Large intestine (tissue), 3 donors: ENCODE measurements at regions not wholly inside any gene's neighbourhood (a gene's known extent, or its start where the extent isn't known, plus 50 kb on each side); places are given as distances from the start of the nearest gene placed in this dataset.

ENCODE experiments used
- DNase-seq, 2 donors: peaks; one replicate each; pipeline versions ENCODE4 v3.0.0 to v3.0.0-alpha.2; 2013
- H3K27ac ChIP-seq: one replicate; pipeline ENCODE4 v1.5.1; 2013; ENCODE audit warnings: low read length
- H3K27me3 ChIP-seq: 2 replicates; pipeline ENCODE4 v1.6.1; 2013; ENCODE audit warnings: low read length; ENCODE audit not compliant: control insufficient read depth, insufficient read depth
- H3K36me3 ChIP-seq: 2 replicates; pipeline ENCODE4 v1.6.1; 2013; ENCODE audit warnings: low read length; ENCODE audit not compliant: control insufficient read depth, insufficient read depth
- H3K4me1 ChIP-seq: one replicate; pipeline ENCODE4 v1.6.1; 2013; ENCODE audit warnings: low read length; ENCODE audit not compliant: control insufficient read depth, insufficient read depth
- H3K4me3 ChIP-seq: one replicate; pipeline ENCODE4 v1.5.1; 2013; ENCODE audit warnings: low read length
- H3K9me3 ChIP-seq: one replicate; pipeline ENCODE4 v1.6.1; 2013; ENCODE audit warnings: mild to moderate bottlenecking, low read depth, low read length, moderate library complexity; ENCODE audit not compliant: control insufficient read depth
- WGBS: methylation state at CpG from one replicate; pipeline ENCODE4 v1.1.5; 2013; ENCODE audit warnings: low lambda C conversion rate; ENCODE audit not compliant: insufficient coverage; 5-methylcytosine and 5-hydroxymethylcytosine counted together

DNA sequence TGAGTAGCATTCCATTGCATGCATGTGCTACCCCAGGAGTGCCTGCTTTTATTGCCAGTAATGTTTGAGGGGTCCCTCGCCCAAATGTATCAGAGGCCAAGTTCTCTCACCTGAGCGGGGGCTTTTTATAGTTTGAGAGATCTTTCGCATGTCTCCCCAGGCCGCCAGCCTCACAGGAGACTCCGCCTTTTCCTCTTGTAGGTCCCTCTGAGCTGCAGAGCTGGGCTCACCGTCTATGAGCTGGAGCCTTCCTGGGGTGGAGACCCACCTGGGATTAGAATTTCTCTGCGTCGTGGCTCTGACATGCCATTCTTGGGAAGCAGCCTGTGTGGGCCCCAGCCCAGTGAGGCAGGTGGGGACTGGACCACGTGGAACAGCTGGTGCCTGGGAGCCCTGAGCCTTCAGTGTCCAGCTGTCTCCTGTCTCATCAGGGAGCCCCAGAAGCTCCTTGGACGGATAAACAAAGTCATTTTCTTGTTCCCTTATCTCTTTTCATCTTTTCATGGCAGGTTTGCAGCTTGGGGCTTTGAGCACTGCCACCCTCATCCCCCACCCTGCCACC lies 261.7 kb upstream of the CRY1 start:
- H3K27ac ChIP-seq = no peak overlapping the region
- H3K9me3 ChIP-seq = no peaks in the 10 kb centered on the region
- DNase-seq = no peak
- H3K27me3 ChIP-seq = no peaks in the 10 kb centered on the region
- H3K4me3 ChIP-seq = no peak overlapping the region
- no peaks in the 10 kb centered on the region for H3K36me3 ChIP-seq
- peaks cover 12% of the 10 kb centered on the region for H3K4me1 ChIP-seq
- no CpG with 5 or more reads among the region's 10 CpGs for WGBS

DNA sequence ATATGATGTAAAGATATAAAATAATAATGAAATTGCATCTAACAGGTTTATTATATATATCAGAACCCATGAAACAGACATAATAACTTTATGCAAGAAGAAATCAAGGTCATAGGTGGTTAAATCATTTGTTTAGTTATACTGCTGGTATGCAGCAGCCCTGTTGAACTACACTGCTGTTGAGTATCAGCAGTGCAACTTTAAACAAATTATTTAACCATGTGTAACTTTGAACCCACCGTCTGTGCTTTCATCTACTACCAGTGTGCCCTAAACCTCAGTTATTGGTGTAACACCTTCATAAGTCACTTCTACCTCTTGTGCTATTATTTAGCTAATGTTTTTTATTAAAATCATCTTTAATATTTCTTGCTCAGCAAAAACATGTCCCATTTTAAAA lies 262.3 kb upstream of the CRY1 start:
- Histone ChIP-seq H3K27me3 (no peaks in the 10 kb centered on the region), H3K4me3 (no peak overlapping the region), H3K36me3 (no peaks in the 10 kb centered on the region), H3K9me3 (no peaks in the 10 kb centered on the region), H3K27ac (no peak overlapping the region), H3K4me1 (peaks cover 12% of the 10 kb centered on the region)
- no peak for DNase-seq
- 20% methylated on average over 1 of the region's 1 CpG for WGBS

DNA sequence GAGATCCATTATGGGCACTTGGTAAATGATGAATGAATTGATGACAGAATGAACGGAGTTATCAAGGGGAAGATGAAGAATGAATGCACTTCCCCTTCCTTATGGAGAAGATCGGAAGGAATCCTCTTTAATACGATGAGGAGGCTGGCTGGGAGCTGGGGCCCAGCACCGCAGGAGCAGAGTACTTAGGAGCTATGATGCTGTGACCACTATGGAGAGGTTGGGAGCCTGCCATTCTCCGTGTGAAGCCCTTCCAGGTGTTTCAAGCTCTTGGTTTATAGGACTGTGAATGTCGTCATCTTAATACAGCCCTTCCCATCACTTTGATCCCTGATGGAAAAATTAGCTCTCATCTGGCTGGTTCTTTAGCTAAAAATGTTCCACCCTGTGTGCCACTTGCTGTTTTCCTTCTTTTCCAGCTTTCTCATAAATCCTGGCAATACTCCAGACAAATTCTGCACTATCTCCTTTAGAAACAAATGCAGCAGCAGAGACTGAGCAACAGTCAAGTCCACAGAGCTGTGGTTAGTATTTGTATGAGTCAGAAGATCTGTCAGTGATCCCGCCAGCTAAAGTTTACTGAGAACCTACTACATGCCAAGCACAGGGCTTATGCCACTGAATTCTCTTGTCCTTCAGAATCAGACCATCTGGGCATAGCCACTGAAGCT lies 263.1 kb upstream of the CRY1 start:
- WGBS = no CpG with 5 or more reads among the region's 7 CpGs
- Histone ChIP-seq H3K4me3 (no peak overlapping the region), H3K4me1 (peaks cover 12% of the 10 kb centered on the region), H3K36me3 (no peaks in the 10 kb centered on the region), H3K27ac (no peak overlapping the region), H3K9me3 (no peaks in the 10 kb centered on the region), H3K27me3 (no peaks in the 10 kb centered on the region)
- DNase-seq = no peak

DNA sequence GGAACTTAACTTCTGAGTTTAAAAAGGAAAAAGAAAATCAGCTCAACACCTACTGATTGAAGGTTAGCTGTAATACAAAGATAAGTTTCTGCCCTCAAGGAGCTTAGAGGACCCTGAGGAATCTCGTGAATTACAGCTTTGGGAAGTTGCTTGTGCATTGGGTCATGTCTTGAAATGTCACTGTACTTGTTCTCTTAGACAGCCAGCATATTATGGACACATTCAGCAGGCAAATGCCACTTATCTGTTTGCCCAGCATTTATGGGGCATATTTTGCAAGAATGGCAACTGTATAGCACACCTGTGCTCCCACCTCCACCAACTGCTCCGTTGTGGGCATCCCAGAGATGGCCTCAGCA lies 263.6 kb upstream of the CRY1 start:
- H3K4me1 ChIP-seq = peaks cover 11% of the 10 kb centered on the region
- no peak for DNase-seq
- H3K36me3 ChIP-seq = no peaks in the 10 kb centered on the region
- H3K4me3 ChIP-seq = no peak overlapping the region
- no CpG with 5 or more reads among the region's 2 CpGs for WGBS
- no peaks in the 10 kb centered on the region for H3K9me3 ChIP-seq
- no peaks in the 10 kb centered on the region for H3K27me3 ChIP-seq
- H3K27ac ChIP-seq = no peak overlapping the region

DNA sequence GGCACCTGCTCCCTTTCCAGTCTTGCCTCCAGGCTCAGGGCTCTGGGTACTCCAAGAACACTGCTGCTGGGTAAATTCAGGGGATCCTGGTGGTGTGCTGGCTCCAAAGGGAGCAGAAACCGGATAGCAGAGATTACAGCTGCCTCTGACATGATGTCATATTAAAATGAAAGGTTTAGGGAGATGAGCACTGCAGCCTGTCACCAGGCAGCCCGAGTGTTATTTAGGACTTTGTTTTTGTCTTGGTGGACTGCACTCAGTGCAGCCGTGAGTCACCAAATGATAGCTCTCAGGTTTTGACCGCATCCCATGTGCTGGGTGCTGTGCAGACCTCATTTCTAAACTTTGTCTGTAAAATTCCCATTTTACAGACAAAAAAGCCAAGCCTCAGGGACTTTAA lies 266.0 kb upstream of the CRY1 start:
- Histone ChIP-seq H3K4me1 (no peaks in the 10 kb centered on the region), H3K27me3 (no peaks in the 10 kb centered on the region), H3K9me3 (no peaks in the 10 kb centered on the region), H3K36me3 (no peaks in the 10 kb centered on the region), H3K4me3 (no peak overlapping the region), H3K27ac (no peak overlapping the region)
- WGBS = 67% methylated on average over 1 of the region's 4 CpGs
- DNase-seq = no peak

DNA sequence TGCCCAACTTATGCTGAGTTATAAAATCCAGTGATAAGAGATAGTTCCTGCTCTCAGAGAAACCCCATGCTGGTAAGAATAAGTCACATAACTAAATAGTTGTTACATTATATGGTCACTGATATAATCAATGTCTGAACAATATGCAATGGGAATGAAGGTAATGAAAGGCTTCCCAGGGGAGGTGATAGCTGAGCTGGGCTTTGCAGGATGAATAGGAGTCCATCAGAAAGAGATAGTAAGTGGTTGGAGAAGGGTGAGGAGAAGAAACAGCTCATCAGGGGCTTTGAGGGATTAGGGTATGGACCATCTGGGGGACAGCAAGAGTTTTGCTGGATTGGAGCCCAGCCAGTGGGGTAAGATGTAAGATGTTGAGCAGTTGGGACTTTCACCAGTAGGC lies 266.7 kb upstream of the CRY1 start:
- DNase-seq = no peak
- Histone ChIP-seq H3K36me3 (no peaks in the 10 kb centered on the region), H3K27me3 (no peaks in the 10 kb centered on the region), H3K27ac (no peak overlapping the region), H3K4me1 (no peaks in the 10 kb centered on the region), H3K4me3 (no peak overlapping the region), H3K9me3 (no peaks in the 10 kb centered on the region)

DNA sequence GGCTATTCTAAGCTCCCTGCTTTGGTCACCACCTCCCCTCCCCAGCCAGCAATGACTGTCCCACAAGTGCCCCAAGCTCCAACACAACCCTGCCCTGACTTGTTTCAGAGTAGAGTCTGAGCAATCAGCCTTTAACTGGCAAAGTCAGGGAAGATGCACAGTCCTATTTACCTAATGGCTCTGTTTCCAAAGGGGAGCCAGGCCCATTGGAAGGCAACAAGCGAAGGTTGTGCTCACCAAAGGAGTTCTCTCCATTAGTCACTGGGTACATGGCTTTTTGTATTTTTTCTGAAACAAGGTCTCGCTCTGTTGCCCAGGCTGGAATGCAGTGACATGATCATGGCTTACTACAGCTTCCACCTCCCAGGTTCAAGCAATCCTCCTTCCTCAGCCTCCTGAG lies 267.1 kb upstream of the CRY1 start:
- H3K27ac ChIP-seq = no peak overlapping the region
- H3K4me3 ChIP-seq = no peak overlapping the region
- H3K27me3 ChIP-seq = no peaks in the 10 kb centered on the region
- H3K4me1 ChIP-seq = no peaks in the 10 kb centered on the region
- no peaks in the 10 kb centered on the region for H3K36me3 ChIP-seq
- WGBS = 100% methylated on average over 1 of the region's 2 CpGs
- H3K9me3 ChIP-seq = no peaks in the 10 kb centered on the region
- DNase-seq = no peak

DNA sequence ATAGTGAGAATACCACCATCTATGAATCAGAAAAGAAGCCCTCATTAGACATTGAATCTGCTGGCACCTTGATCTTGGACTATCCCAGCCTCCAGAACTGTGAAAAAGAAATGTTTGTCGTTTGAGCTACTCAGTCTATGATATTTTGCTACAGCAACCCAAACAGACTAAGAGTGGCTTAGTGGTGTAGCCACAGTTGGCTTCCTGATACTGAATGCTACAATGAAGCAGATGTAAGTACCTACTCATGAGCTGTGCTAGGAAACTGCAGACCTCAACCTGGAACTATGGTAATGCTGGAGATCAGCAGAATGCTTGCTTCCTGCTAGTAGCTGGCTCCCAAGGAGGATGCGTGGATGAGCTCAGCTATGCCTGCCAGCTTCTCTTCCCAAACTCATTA lies 268.6 kb upstream of the CRY1 start:
- no peaks in the 10 kb centered on the region for H3K27me3 ChIP-seq
- no peaks in the 10 kb centered on the region for H3K9me3 ChIP-seq
- H3K27ac ChIP-seq = no peak overlapping the region
- no peaks in the 10 kb centered on the region for H3K4me1 ChIP-seq
- WGBS = no CpG with 5 or more reads among the region's 2 CpGs
- no peak for DNase-seq
- H3K36me3 ChIP-seq = no peaks in the 10 kb centered on the region
- H3K4me3 ChIP-seq = no peak overlapping the region

DNA sequence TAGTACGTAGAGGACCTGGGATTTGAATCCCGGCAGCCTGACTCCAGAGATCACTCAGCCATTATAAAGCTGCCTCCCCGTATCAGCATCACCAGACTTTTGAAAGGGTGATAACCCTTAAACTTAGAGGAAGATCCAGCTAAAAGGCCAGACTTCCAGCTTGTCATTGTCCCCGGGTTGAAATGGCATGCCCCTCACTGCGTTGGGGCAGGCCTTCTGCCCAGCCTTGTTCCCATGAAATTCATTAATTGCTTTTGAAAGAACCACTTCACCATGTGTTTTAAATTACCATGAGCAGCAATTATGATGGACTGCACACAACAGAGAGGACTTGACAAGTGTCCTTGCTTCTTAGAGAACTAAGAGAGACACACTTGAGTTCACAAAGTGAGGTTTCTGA lies 269.6 kb upstream of the CRY1 start:
- Histone ChIP-seq H3K27ac (no peak overlapping the region), H3K9me3 (no peaks in the 10 kb centered on the region), H3K36me3 (no peaks in the 10 kb centered on the region), H3K4me3 (no peak overlapping the region), H3K27me3 (no peaks in the 10 kb centered on the region), H3K4me1 (no peaks in the 10 kb centered on the region)
- whole genome bisulfite sequencing = no CpG with 5 or more reads among the region's 5 CpGs
- no peak for DNase-seq

DNA sequence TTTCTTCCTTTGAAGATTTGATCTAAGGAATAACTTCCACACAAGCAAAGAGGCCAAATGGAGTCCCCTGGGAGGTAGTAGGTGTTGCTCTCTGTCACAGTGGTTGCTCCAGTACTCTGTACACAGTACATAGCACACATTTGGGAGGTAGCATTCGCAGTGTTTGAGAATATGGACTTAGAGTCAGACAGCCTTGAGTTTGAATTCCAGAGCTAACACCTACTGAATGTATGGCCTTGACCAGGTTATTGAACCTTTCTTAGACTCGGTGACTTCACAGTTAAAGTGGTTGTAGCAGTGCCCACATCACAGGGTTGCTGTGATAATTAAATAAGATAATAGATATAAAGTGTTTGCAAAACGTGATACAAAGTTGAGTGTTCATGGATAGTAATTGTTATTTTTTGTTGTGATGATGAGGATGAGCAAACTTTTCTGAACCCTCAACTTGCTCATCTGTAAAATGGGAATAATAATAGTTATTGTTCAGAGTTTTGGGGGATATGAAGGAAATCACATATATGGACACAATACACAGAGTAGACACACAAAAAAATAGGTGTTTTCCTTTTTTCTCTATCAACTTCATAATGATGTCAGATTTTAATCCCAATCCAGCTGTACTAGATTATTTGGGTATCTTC lies 271.6 kb upstream of the CRY1 start:
- Histone ChIP-seq H3K27ac (no peak overlapping the region), H3K9me3 (no peaks in the 10 kb centered on the region), H3K36me3 (no peaks in the 10 kb centered on the region), H3K4me3 (no peak overlapping the region), H3K27me3 (no peaks in the 10 kb centered on the region), H3K4me1 (no peaks in the 10 kb centered on the region)
- DNase-seq = no peak
- 40% methylated on average over 1 of the region's 3 CpGs for WGBS

DNA sequence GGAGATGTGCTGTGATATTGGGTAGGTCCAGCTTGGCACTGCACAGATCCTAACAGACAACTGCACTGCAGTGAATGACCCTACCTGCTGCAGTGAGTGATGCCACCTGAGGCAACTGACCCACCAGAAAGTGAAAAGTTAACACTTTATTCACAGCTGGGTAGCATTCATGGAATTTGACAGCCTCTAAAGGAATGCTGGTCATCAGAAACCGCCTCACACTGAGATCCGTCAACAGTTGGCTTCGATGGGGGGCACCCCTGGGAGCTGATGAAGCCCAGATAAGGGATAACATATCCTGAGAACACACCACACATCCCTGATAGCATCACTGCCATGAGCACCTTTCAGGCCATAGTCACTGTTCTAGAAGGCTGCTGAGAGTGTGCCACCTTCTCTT lies 272.4 kb upstream of the CRY1 start:
- Histone ChIP-seq H3K36me3 (no peaks in the 10 kb centered on the region), H3K27ac (no peak overlapping the region), H3K4me1 (no peaks in the 10 kb centered on the region), H3K4me3 (no peak overlapping the region), H3K27me3 (no peaks in the 10 kb centered on the region), H3K9me3 (no peaks in the 10 kb centered on the region)
- no CpG with 5 or more reads among the region's 3 CpGs for WGBS
- DNase-seq = no peak
